AG10803 (cell line): ENCODE measurements at regions not wholly inside any gene's neighbourhood (a gene's known extent, or its start where the extent isn't known, plus 50 kb on each side); places are given as distances from the start of the nearest gene placed in this dataset.
"Not testable (repeated sequence)": the region's sequence is repeated elsewhere in the genome, so short reads cannot be mapped to it uniquely, and the experiment has no call there.

ENCODE experiments used
- DNase-seq: peaks from one replicate; pipeline ENCODE4 v3.0.0; 2010; ENCODE audit warnings: low read depth
- H3K4me3 ChIP-seq: 2 replicates; pipeline ENCODE4 v1.5.1; 2011; ENCODE audit warnings: mild to moderate bottlenecking, low read length, control low read depth
- CTCF ChIP-seq: conservative IDR thresholded peaks from 2 replicates; pipeline ENCODE4 v1.5.1; 2011; ENCODE audit warnings: mild to moderate bottlenecking, low read length, control low read depth, inconsistent platforms

GRCh38 chr12:38175538-38175937, 141.0 kb upstream of the ALG10B start:
- no peak for DNase-seq
- TF ChIP-seq CTCF = no peak
- H3K4me3 ChIP-seq = no peak overlapping the region

- not testable (repeated sequence) for H3K4me3 ChIP-seq, DNase-seq
Observed at GRCh38 chr12:38183617-38184016, 133.0 kb upstream of the ALG10B start.

GRCh38 chr12:38197286-38197685, 119.3 kb upstream of the ALG10B start:
- DNase-seq, H3K4me3 ChIP-seq: not testable (repeated sequence)

GRCh38 chr12:38201461-38202276, 114.9 kb upstream of the ALG10B start:
- no peak for DNase-seq
- TF ChIP-seq CTCF = no peak
- no peak overlapping the region for H3K4me3 ChIP-seq

GRCh38 chr12:38204831-38205230, 111.7 kb upstream of the ALG10B start:
- DNase-seq = no peak
- no peak for TF ChIP-seq CTCF
- no peak overlapping the region for H3K4me3 ChIP-seq

- DNase-seq = no peak
- no peak overlapping the region for H3K4me3 ChIP-seq
- TF ChIP-seq CTCF = no peak
Observed at GRCh38 chr12:38222011-38222410, 94.6 kb upstream of the ALG10B start.

- not testable (repeated sequence) for DNase-seq, H3K4me3 ChIP-seq
Observed at GRCh38 chr12:38238328-38238727, 78.2 kb upstream of the ALG10B start.

- TF ChIP-seq CTCF = no peak
- H3K4me3 ChIP-seq = no peak overlapping the region
- DNase-seq = no peak
Observed at GRCh38 chr12:38253778-38254177, 62.8 kb upstream of the ALG10B start.

- H3K4me3 ChIP-seq = no peak overlapping the region
- no peak for DNase-seq
- TF ChIP-seq CTCF = no peak
Observed at GRCh38 chr12:38258411-38258810, 58.2 kb upstream of the ALG10B start.
